HG03175 (cell line): ENCODE measurements at regions not wholly inside any gene's neighbourhood (a gene's known extent, or its start where the extent isn't known, plus 50 kb on each side); places are given as distances from the start of the nearest gene placed in this dataset.
"Not testable (repeated sequence)": the region's sequence is repeated elsewhere in the genome, so short reads cannot be mapped to it uniquely, and the experiment has no call there.

Experiments
- ATAC-seq: cut with Tn5 transposase; IDR thresholded peaks from one replicate; pipeline ENCODE4 v1.9.1; 2021; ENCODE audit warnings: mild to moderate bottlenecking, moderate library complexity; ENCODE audit not compliant: unreplicated experiment

GRCh38 chr7:52406808-52407207, 628.6 kb upstream of the POM121L12 start:
- no peak for ATAC-seq

- no peak for ATAC-seq
Measured at GRCh38 chr7:52382731-52383130, 652.7 kb upstream of the POM121L12 start.

- no peak for ATAC-seq
Measured at GRCh38 chr7:52369922-52370321, 665.5 kb upstream of the POM121L12 start.

GRCh38 chr7:52365349-52365748, 670.1 kb upstream of the POM121L12 start:
- ATAC-seq: no peak

- ATAC-seq: no peak
Measured at GRCh38 chr7:52362521-52362920, 672.9 kb upstream of the POM121L12 start.

- no peak for ATAC-seq
Measured at GRCh38 chr7:52360541-52360940, 674.9 kb upstream of the POM121L12 start.

GRCh38 chr7:52355053-52355452, 680.4 kb upstream of the POM121L12 start:
- no peak for ATAC-seq

- no peak for ATAC-seq
Measured at GRCh38 chr7:52352013-52352981, 683.1 kb upstream of the POM121L12 start.

GRCh38 chr7:52344015-52344414, 691.4 kb upstream of the POM121L12 start:
- no peak for ATAC-seq

GRCh38 chr7:52340067-52340466, 695.4 kb upstream of the POM121L12 start:
- ATAC-seq: no peak

- ATAC-seq: not testable (repeated sequence)
Measured at GRCh38 chr7:52328328-52328727, 707.1 kb upstream of the POM121L12 start.

GRCh38 chr7:52325237-52325636, 710.2 kb upstream of the POM121L12 start:
- no peak for ATAC-seq

GRCh38 chr7:52323202-52323746, 712.2 kb upstream of the POM121L12 start:
- ATAC-seq: no peak

GRCh38 chr7:52320610-52321009, 714.8 kb upstream of the POM121L12 start:
- no peak for ATAC-seq

GRCh38 chr7:52317921-52318320, 717.5 kb upstream of the POM121L12 start:
- no peak for ATAC-seq

- ATAC-seq: no peak
Measured at GRCh38 chr7:52311886-52312285, 723.5 kb upstream of the POM121L12 start.

GRCh38 chr7:52309631-52310030, 725.8 kb upstream of the POM121L12 start:
- ATAC-seq: no peak

- ATAC-seq: no peak
Measured at GRCh38 chr7:52302765-52303520, 732.5 kb upstream of the POM121L12 start.

GRCh38 chr7:52297128-52297527, 738.3 kb upstream of the POM121L12 start:
- no peak for ATAC-seq

GRCh38 chr7:52294942-52295341, 740.5 kb upstream of the POM121L12 start:
- ATAC-seq: no peak

GRCh38 chr7:52289247-52289646, 746.2 kb upstream of the POM121L12 start:
- no peak for ATAC-seq

- ATAC-seq: no peak
Measured at GRCh38 chr7:52287698-52288097, 747.7 kb upstream of the POM121L12 start.
